GM21576 (cell line): ENCODE measurements at regions not wholly inside any gene's neighbourhood (a gene's known extent, or its start where the extent isn't known, plus 50 kb on each side); places are given as distances from the start of the nearest gene placed in this dataset.
"Not testable (repeated sequence)": the region's sequence is repeated elsewhere in the genome, so short reads cannot be mapped to it uniquely, and the experiment has no call there.

Source experiments
- ATAC-seq: cut with Tn5 transposase; IDR thresholded peaks from one replicate; pipeline ENCODE4 v1.9.1; 2021; ENCODE audit warnings: mild to moderate bottlenecking, moderate library complexity; ENCODE audit not compliant: unreplicated experiment

DNA sequence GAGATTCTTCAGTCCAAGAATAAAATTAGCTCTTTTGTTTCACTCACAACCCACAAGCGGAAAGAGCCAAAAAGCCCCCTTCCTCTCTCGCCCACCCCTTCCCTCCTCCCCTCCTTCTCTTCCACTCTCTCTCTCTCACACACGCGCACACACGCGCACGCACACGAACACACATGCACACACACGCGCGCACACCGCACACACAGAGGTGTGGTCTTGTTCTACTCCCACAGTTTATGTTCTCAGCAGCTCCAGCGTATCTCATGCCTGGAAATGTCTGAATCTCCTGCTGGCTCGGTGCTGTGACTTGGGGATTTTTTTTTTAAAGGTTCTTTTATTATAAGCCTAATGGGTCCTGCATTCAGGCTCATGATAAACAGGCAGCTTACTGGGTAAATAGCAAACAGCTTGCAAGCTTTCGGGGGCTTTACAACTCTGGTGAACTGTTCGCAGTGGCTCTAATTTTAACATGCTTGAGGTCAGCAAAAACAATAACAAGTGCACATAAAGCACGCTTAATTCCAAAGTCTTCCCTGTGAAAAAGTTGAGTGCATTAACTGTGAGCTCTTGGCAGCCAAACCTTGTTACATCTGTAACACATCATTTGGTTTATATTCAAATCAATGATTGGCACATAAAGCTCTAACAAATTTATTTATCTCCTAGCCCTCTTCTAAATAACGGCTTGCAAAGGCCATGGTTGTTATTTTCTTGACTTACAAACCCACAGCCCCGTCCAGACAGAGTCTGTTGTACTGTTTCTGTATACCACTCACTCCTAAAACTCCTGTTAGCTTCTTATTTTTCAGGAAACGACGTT is 424.1 kb upstream of the MGMT start:
- no peak for ATAC-seq

DNA sequence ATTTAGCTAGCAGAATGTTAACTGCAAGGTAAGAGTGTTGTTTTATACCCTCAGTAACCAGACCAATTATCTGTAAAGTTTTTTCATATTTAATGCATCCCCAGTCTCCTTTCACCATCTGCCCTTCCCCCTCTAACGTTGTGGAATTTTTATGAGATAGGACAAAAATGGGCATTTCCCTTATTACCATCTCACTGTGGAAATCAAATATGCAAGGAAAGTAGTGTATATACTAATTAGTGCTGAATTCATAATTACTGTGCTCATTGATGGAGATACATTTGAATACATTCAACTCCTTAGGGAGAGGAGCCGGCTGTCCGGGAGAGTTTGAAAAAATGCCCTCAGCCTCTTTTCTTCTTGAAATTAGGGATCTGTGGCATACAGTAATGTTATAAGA is 423.4 kb upstream of the MGMT start:
- no peak for ATAC-seq

DNA sequence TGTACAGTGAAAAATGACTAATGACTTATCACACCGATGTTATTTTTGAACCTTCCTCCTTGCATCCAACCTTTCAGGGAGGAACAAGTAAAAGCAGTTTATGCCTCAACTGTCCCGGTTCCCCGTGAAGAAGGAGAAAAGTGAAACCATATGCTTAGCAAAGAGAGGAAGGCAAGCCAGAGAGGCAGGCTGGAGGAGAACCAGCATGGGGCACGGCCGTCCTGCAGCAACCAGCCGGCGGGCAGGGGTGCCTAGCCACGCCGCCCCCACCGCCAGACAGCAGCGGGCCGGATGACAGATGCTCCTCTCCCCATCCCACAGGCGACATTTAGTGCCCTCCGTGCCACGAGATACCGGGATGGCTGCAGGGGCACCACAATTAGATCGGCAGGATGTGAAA is 421.4 kb upstream of the MGMT start:
- ATAC-seq = no peak

DNA sequence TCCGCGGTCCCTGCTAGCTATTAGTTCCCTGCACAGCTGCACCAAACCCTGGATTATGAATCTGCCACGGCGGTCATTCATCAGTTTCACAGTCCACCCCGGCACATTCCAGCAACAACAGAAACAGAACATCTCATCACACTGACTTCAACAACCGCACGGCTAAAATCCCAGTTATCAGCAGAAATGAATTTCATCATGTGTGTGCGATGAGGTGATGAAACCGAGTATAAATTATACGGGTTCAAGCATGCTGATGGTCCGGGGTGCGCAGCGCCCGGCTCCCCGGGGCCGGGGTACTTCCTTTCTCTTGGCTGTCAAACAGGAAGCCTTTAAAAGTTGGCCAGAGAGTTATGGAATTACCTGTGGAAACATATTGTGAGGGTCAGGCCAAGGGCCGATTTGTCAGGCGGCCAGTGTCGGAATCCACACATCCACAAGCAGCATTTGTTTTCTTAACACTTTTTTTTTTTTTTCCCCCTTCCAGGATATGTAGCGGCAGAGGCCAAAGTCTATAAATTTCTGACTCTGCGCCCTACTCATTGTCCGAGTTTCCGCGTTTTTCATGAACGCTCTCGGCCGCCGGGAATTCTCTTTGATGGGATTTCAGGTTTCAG is 420.9 kb upstream of the MGMT start:
- no peak for ATAC-seq

DNA sequence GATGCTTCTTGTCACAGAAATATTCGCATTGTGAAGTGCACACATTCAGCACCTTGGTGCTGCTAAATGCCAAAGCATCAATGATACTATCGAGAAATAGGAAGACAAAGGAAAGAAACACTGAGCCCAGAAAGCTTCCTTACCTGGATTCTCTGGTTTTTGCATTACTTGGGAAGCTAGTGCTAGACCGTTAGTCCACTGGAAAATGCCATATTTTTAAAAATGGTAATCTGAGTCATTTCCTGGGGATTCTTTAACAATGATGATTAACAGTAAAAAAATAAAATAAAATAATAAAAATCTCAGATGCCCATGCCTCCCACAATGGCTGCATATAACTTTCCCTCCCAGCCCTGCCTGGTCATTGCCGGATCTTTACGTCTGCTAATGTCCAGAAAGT is 420.1 kb upstream of the MGMT start:
- no peak for ATAC-seq

DNA sequence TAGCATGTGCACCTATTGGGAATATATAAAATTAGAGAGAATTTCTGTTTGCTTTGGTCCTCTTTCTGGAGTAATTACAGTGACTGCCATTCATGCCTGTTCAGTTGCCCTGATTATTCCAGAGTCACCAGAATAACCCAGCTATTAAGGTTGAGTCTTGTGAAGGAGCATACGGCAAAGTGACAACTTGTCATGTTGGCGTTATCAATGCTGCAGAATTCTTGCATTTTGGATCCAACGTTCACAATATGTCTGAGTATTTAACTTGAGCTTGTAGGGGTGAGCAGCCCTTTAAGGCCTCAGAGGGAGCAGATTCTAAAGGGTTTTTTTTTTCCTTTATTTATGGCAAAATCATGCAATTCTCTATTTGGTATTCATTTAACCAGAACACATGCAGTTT is 419.4 kb upstream of the MGMT start:
- ATAC-seq = no peak

DNA sequence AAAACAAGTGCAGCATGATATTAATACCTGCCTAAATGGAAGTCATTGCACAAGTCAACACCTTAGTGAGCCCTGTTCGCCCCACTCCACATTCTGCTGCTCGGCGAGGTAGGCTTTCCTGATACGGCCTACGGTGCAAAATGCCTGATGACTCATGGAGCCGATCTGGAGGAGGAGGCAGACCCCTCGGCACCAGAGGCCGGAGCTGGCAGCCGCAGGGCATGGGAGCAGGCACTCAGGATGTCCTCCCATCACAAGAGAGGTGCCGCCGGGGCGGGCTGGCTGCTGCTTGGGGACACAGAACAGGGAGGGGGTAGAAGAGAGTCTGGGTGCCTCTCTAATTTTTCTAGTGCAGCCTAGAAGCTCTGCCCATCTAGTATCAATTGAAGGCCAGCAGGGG is 418.5 kb upstream of the MGMT start:
- no peak for ATAC-seq

DNA sequence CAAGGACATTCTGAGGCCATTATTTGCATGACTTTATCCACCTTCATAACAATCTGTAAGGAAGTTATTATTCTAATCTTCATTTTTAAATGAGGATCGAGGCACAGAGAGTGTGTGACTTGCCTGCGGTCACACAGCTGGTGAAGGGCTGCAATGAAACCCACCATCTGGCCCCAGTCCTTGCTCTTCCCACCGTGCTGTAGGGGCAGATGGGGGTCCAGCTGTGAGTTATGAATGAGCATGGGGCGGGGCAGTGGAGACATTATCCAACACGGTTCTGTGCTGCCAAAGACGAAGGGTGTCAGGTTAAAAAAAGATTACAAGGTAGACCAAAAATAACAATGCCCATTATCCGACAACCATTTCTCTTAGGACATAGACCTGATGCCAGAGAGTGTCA is 417.5 kb upstream of the MGMT start:
- no peak for ATAC-seq

DNA sequence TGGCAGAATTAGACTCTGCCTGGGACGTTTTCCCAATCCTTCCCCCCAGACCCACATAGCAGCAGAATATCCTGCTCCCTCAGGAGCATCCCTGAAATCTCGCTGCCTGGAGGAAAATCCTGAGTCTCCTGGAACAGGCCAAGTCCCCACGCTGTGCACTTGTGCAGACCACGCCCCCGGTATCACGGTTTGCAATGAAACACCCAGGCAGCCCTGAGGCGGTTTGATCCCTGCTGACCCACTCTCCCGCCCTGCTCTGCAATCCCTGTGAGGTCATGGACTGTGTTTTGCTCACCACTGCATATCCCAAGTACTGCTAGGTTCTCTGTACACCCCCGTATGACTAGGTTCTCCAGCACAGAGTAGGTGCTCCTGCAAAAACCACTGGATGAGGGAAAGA is 411.8 kb upstream of the MGMT start:
- ATAC-seq = no peak

DNA sequence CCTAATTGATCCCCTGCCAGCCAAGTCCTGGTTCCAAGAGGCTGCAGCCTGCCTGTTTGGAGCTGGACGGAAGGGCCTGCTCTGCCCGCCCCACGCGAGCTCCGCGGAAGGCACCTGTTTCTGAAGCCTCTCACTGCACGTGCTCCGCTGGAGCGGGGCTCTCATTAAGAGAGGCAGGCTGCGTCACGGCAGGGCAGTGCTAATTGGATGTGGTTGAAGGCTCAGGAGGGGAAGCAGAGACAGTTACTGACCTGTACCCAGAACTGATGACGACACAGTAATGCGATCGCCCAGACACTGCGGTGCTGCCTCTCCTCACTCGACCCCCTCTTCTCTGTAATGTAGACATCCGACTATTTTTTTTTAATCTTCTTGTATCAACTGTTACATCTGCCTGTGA is 411.1 kb upstream of the MGMT start:
- ATAC-seq = no peak

DNA sequence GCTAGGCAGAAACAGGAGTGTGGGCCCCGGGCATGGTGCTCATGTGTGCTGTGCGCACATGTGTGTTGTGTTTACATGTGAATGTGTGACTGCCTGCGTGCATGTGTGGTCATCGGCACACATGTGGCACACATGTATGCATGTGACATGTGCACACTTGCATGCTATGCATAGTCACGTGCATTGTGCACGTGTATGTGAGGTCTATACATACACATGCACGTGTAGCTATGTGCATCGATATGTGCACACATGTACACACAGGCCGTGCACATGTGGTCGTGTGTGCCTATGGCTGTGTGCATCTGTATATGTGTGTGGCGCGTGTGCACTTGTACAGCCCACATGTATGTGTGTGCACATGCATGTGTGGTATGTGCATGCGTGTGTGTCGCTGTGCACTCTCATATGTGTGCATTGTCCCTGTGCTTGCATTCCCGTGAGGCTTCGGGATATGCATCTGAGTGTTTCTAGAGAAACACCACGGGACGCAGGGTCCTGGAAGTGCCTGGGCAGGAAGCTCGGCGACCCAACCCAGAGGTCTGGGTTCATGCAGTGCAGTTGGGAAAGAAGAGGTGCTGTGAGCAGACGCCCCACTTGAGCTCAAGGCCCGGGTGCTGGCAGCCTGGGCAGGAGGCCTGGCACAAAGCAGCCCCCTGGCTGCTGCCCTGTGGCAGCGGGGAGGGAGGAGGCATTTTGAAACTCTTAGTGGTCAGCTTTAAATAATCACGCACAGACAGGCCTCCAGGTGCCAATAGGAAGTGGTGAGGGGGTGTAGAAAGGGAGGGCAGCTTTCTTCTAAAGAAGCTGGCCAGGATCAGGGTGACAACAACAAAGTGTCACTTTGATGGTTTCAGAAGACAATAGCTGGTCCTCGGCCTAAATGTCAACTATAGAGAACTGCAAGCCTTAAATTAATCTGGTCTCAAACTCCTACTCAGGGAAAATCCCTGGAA is 410.0 kb upstream of the MGMT start:
- no peak for ATAC-seq

DNA sequence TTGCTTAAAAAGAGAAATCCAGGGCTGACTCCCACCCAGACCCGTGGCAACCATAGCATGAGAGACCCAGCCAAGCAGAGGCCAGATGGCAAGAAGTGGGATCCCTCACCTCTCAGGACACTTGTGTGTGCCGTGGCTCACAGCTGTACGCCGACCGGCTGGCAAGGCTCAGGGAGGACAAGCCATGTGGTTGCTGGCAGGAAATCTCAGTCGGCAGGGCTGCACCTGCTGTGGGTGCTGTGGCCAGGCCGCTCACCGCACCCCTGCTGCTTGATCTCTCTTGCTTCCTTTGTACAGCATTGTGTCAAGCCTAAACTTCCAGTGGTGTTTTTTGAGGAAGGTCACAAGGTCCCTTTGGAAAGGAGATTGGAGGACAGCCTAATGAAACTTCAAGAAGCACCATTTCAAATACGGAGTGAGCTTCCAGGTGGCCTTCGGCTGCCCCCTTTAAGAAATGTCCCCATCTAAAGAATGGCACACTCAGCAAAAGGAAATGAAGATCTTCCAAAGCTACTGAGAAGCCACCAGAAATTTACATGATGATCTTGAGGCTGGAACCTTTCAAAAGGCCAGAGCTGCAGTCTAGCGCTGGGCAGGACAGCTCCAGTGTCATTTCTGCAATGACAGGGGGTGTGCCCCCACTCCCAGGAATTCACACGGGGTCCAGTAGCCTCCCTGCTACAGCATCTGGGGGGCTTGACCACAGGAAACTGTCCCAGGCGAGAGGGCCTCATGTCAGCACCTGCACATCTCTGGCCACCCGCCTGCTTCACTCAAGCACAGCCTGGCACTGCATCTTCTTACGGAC is 409.0 kb upstream of the MGMT start:
- peak; percentile 90 for ATAC-seq

DNA sequence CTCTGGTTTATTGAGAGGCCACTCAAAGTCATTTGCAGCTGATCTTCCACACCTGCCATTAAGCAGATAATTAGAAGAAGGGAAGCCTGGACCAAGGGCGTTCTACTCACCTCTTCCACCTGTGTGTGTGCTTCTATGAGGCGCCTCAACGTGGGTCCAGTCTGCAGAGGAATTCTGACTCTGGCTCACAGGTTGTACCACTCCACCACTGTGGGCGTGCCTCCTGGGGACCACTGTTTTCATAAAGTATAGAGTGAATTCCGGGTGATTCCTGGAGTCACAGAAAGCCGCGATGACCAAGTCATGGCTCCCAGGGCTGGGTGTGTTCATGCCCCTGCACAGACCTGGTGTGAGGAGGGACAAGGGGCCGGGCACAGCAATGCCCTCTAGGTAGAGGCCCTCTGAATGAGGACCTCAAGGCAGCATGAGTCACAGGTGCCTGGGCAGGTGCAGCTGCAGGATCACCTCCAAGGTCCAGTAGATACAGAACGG is 408.3 kb upstream of the MGMT start:
- no peak for ATAC-seq

DNA sequence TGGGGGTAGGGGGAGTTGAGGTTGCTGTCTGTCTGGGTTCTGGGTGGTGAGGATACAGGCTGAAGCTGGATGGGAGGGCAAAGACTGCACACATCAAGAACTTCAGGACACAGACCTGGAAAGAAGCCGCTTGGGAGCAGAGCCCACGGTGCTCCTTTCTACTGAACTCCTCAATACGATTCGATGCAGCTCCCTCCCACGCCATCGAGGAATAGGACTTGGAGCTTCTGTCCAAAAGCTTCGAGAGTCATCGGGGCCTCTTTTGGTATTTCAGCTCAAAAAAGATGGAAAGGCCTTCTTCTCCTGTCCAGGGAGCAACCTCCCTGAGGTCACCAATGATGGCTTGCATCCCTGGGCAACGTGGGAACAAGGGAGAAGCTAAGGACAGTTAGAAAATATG is 407.1 kb upstream of the MGMT start:
- ATAC-seq = no peak

DNA sequence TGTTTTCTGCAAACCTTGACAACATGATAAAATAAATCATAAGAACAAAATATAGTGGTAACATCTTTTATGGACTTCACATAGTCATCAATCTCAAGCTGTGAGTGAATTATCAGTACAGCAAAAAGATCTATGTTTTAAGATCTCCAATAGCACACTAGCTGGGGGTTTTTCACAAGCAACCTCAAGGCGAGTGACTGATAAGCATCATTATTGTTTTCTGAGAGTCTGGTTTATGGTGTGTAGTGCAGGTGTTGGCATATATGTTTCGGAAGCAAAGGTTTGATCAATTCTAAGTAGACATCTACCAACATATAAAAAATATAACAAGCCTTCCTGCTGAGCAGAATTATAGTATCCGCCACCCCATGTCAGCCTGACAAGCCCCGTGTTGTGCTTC is 403.8 kb upstream of the MGMT start:
- ATAC-seq = no peak

DNA sequence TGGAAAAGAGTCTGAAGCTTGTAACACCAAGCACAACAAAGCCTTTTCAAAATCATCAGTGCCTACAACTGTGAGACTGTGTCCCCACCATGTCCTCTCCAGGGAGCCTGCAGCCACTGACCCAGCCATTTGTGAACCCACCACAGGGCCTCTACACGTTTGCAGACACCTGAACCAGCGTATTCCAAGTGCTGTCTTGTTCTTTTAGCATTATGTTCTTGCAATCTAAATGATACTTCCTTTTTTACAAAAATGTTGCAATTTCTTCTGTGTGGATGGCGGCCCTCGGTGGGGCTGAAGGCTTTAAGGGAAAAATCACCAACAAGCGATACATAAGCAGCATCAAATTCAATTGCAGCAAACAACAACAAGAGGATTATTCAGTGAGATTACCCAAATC is 403.2 kb upstream of the MGMT start:
- ATAC-seq = no peak

DNA sequence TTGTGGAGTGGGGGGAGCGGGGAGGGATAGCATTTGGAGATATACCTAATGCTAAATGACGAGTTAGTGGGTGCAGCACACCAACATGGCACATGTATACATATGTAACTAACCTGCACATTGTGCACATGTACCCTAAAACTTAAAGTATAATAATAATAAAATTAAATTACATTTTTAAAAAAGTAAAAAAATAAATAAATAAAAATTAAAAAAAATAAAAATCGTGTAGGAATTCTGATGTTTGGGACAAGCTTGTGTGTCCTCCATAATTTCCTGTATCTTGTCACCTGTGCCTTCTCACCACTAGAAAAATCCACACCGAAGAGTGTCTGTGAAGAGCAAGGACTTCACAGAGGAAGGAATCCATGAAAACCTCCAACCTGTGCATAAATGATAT is 400.5 kb upstream of the MGMT start:
- ATAC-seq = not testable (repeated sequence)

DNA sequence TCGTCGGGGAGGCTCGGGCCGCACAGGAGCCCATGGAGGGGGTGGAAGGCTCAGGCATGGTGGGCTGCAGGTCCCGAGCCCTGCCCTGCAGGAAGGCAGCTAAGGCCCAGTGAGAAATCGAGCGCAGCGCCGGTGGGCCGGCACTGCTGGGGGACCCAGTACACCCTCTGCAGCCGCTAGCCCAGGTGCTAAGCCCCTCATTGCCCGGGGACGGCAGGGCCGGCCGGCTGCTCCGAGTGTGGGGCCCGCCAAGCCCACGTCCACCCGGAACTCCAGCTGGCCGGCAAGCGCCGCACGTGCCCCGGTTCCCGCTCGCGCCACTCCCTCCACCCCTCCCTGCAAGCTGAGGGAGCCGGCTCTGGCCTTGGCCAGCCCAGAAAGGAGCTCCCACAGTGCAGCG is 395.6 kb upstream of the MGMT start:
- not testable (repeated sequence) for ATAC-seq

DNA sequence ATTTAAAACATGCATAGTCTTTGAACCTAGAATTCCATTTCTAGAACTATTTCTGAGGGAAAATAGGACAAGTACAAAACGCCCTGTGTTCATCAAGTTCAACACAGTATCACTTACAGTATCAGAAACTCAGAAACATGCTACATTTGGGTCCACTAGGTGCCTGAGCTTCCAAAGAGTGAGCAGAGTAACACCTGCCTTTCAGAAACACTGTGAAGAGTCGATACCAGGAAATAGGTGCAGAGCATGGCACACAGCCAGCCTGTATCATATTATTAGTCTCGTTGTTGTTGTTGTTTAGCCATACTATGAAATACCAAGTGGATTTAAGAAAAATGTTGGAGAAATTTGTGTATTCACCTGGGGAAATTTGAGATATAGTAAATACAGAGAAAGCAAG is 392.1 kb upstream of the MGMT start:
- ATAC-seq = no peak

DNA sequence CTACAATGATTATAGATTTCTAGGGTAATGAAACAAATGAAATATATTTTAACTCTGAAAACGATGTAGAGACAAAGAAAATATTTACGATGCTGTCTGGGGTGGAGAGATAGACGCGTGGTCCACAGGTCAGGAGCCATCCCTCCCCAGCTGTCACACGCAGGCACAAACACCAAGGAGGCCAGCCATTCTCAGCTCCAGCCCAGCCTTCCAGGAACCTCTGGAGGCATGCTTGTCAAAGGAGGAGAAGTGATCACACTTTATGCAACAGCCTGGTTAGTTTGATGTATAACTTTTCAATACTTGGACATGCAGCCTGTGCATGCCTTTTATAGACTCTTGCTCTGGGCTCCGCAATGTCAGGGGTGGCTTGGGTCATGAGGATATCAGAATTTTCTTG is 391.5 kb upstream of the MGMT start:
- ATAC-seq = no peak

DNA sequence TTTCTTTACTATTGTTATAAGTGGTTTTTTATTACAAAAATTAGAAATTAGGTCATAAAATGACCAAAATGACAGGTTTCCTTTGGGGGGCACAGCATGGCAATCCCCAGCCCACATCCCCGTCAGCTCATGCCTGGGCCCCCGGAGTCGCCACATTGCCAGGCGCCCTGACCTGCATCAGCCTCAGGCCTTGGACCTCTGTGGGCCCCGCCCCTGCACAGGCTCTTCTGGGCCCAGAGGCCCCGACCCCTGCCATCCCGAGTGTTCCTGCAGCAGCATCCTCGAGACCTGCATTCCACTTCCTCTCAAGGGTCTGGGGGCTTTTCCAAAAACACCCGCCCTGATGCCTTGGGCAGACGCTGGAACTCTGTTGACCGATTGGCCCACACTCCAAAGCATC is 391.1 kb upstream of the MGMT start:
- ATAC-seq = no peak
